Brain microvascular endothelial cell (primary cell): ENCODE measurements at regions not wholly inside any gene's neighbourhood (a gene's known extent, or its start where the extent isn't known, plus 50 kb on each side); places are given as distances from the start of the nearest gene placed in this dataset.

ENCODE experiments used
- DNase-seq: peaks from one replicate; pipeline ENCODE4 v3.0.0-alpha.2; 2020
- H3K27ac ChIP-seq: fragments of 250-450 bp; sonication (Bioruptor Pico); 2 replicates; pipeline ENCODE4 v1.5.1; 2020; ENCODE audit warnings: mild to moderate bottlenecking, moderate library complexity
- H3K27me3 ChIP-seq: fragments of 250-450 bp; sonication (Bioruptor Pico); replicated peaks from 2 replicates; pipeline ENCODE4 v1.5.1; 2020; ENCODE audit warnings: mild to moderate bottlenecking
- H3K36me3 ChIP-seq: fragments of 250-450 bp; sonication (Bioruptor Pico); replicated peaks from 2 replicates; pipeline ENCODE4 v1.5.1; 2020; ENCODE audit warnings: mild to moderate bottlenecking
- H3K4me3 ChIP-seq: 2 replicates; pipeline ENCODE4 v1.5.1; 2011; ENCODE audit warnings: low read depth, mild to moderate bottlenecking, control low read depth, low read length, moderate library complexity
- in situ Hi-C: cut with HindIII; loops from 2 replicates; pipeline ENCODE4 v1.10.0; 2017; ENCODE audit warnings: low sequenced_read_pairs, low pct_ligation_motif_present
- TF ChIP-seq, protein P1 (sequence below): IDR thresholded peaks from 2 replicates; pipeline ENCODE4 v1.5.1; 2011; ENCODE audit warnings: low read depth, mild to moderate bottlenecking, moderate library complexity, low read length, control low read depth, inconsistent platforms; ENCODE audit errors: missing control alignments

DNA sequence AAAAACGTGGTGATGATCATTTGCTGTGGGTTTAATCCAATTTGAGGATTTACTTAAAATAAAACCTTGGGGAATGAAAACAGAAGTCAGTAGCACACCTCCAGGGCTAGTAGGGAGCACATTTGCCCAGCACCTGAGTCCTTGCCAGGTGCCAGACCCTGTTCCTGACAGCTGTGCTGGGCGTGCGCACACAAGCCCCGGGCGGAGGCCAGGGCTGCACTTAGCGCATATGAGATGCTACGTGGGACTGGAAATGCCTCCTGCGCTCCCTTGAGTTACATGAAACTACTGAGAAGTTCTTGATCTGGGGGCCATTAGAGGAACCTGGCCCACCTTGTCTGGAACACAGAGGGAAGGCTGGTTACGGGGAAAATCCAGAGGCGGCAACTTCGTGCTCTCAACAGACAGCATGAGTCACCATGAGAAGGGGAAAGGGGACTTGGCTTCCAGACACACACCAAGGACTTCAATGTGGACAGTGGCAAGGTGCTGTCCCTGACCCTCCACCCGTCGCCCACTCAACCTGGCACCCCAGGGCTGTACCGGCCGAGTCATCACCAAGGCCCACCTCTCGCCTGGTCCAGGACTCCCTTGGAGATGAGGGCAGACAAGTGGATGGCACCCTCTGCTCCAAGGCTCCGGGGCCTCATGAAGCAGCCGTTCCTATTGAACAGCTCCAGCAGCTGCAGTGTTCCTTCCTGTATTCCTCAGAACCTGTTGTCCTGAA is 1468.6 kb downstream of the BRD1 start:
- no peaks in the 10 kb centered on the region for H3K27me3 ChIP-seq
- in situ Hi-C loops, result no loop called here
- DNase-seq, result no peak
- TF ChIP-seq, protein P1, sequence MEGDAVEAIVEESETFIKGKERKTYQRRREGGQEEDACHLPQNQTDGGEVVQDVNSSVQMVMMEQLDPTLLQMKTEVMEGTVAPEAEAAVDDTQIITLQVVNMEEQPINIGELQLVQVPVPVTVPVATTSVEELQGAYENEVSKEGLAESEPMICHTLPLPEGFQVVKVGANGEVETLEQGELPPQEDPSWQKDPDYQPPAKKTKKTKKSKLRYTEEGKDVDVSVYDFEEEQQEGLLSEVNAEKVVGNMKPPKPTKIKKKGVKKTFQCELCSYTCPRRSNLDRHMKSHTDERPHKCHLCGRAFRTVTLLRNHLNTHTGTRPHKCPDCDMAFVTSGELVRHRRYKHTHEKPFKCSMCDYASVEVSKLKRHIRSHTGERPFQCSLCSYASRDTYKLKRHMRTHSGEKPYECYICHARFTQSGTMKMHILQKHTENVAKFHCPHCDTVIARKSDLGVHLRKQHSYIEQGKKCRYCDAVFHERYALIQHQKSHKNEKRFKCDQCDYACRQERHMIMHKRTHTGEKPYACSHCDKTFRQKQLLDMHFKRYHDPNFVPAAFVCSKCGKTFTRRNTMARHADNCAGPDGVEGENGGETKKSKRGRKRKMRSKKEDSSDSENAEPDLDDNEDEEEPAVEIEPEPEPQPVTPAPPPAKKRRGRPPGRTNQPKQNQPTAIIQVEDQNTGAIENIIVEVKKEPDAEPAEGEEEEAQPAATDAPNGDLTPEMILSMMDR, result no peak
- H3K27ac ChIP-seq, result no peak overlapping the region
- no peaks in the 10 kb centered on the region for H3K36me3 ChIP-seq
- no peak overlapping the region for H3K4me3 ChIP-seq

DNA sequence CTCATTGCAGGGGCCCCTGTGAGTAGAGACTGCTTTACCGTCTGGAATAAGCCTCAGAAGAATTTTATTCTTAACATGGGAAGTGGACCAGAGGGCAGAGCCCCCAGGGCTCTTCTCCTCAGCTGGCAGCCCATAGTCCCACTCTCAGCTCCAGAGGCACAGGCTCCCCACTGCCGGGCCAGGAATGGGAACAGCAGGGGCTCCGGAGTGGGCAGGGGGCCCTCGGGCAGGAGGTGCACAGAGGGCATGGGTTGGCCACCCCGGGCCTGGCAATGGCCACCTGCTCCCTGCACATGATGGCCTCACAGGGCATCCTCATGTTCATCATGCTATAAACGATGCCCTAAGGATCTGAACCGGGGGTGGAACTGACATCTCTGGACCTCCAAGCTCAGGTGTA is 1469.7 kb downstream of the BRD1 start:
- in situ Hi-C loops, result no loop called here
- Histone ChIP-seq H3K4me3 (no peak overlapping the region), H3K27me3 (no peaks in the 10 kb centered on the region), H3K27ac (no peak overlapping the region), H3K36me3 (no peaks in the 10 kb centered on the region)
- DNase-seq, result no peak
- TF ChIP-seq, protein P1, result no peak

DNA sequence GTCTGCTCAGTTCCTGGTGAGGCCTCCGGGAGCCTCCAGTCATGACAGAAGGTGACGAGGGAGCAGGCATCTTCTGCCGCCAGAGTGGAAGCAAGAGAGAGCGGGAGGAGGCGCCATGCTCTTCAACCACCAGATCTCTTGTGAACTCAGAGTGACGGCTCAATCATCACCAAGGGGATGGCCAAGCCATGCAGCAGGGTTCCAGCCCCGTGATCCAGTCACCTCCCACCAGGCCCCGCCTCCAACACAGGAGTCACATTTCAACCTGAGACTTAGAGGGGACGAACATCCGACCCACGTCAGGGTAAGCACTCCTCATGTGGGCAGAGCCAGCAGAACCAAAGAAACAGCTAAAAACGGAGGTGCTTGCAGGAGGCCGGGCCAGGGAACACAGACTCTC is 1470.5 kb downstream of the BRD1 start:
- no peak for DNase-seq
- H3K27ac ChIP-seq, result no peak overlapping the region
- H3K4me3 ChIP-seq, result no peak overlapping the region
- in situ Hi-C loops, result no loop called here
- no peaks in the 10 kb centered on the region for H3K36me3 ChIP-seq
- TF ChIP-seq, protein P1, result no peak
- H3K27me3 ChIP-seq, result no peaks in the 10 kb centered on the region

DNA sequence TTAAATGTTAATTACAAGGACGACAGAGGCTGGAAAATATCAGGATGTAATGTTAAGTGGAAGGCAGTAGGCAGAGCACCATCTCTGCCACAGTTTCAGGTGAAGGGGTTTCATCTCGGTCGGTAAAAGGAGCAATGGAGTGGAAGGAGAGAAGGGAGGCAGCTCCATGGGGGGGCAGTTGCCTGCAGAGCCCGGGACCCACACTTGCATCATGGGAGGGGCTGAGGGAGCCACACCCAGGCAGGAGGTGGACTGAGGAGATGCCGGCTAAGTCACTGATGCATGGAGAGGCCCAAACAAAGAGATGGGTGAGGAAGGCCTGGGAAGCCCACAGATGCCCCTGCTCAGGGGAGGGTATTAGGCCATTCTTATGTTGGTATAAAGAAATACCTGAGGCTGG is 1470.9 kb downstream of the BRD1 start:
- H3K4me3 ChIP-seq, result no peak overlapping the region
- H3K27me3 ChIP-seq, result no peaks in the 10 kb centered on the region
- in situ Hi-C loops, result no loop called here
- H3K36me3 ChIP-seq, result no peaks in the 10 kb centered on the region
- H3K27ac ChIP-seq, result no peak overlapping the region
- DNase-seq, result no peak
- TF ChIP-seq, protein P1, result no peak

DNA sequence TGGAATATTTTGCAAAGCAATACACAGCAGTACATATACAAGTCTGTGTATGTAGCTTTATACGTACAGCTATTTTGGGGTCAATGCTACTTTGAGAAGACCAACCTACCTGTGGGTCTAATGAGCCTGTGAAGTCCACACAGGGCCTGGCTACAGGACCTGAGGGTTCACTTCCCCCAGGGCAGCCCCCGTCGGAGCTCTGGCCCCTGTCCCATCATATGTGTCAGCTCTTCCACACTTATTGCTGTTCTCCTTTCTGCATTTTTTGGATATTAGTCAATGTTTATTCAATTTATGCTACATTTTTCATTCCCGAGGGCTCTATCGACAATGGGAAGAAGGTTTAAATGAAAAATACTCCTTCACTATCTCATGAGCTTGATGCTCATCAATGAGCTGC is 1473.6 kb downstream of the BRD1 start:
- no peaks in the 10 kb centered on the region for H3K36me3 ChIP-seq
- in situ Hi-C loops, result no loop called here
- H3K27me3 ChIP-seq, result no peaks in the 10 kb centered on the region
- TF ChIP-seq, protein P1, result no peak
- no peak overlapping the region for H3K27ac ChIP-seq
- DNase-seq, result no peak
- H3K4me3 ChIP-seq, result no peak overlapping the region
